ENCODE measurements at regions not wholly inside any gene's neighbourhood (a gene's known extent, or its start where the extent isn't known, plus 50 kb on each side); places are given as distances from the start of the nearest gene placed in this dataset.
A peak's percentile ranks its signal among the peaks of the same experiment; 100 is the strongest.

GRCh38 chr2:186276909-186277308 lies 209.2 kb upstream of the ZC3H15 start:
- Mint-ChIP-seq H3K27ac (peak overlapping the region; percentile 11; the same call in 1 of the 2 replicates), H3K4me1 (peaks cover 25% of the 10 kb centered on the region), H3K36me3 (peaks cover 24% of the 10 kb centered on the region), H3K27me3 (ENCODE audit: low read depth) (no peaks in the 10 kb centered on the region), H3K9me3 (peaks cover 29% of the 10 kb centered on the region), H3K4me3 (no peak overlapping the region)
- POLR2A ChIA-PET: no interaction called here
- DNase-seq (ENCODE audit: low spot score) (no peak), ATAC-seq (no peak)
- TF ChIP-seq CDX4 (CRISPR knock-in tag; IDR thresholded peaks at IDR 0.05; ENCODE audit: borderline replicate concordance) (no peak), STAT6 (CRISPR knock-in tag; conservative IDR thresholded peaks at IDR 0.05; ENCODE audit: low read depth) (no peak), AFF4 (CRISPR knock-in tag; IDR thresholded peaks at IDR 0.05; ENCODE audit: borderline replicate concordance) (no peak)
- CTCF ChIA-PET: no interaction called here

- H3K4me3 Mint-ChIP-seq: no peak overlapping the region
- no peak overlapping the region for H3K27ac Mint-ChIP-seq
- DNase-seq (ENCODE audit: low spot score): no peak
- no peaks in the 10 kb centered on the region for H3K27me3 Mint-ChIP-seq (ENCODE audit: low read depth)
- POLR2A ChIA-PET: no interaction called here
- no peak for ATAC-seq
- TF ChIP-seq NR3C1 (CRISPR knock-in tag; conservative IDR thresholded peaks at IDR 0.05; ENCODE audit: low read depth) (no peak), E2F5 (CRISPR knock-in tag; IDR thresholded peaks at IDR 0.05) (no peak), ARID4B (CRISPR knock-in tag; IDR thresholded peaks at IDR 0.05; ENCODE audit: borderline replicate concordance) (no peak), SMAD3 (CRISPR knock-in tag; IDR thresholded peaks at IDR 0.05; ENCODE audit: borderline replicate concordance) (no peak), KAT7 (CRISPR knock-in tag; IDR thresholded peaks at IDR 0.05; ENCODE audit: borderline replicate concordance) (no peak), SOX15 (CRISPR knock-in tag; IDR thresholded peaks at IDR 0.05) (no peak), CDX4 (CRISPR knock-in tag; IDR thresholded peaks at IDR 0.05; ENCODE audit: borderline replicate concordance) (no peak), FOXJ3 (CRISPR knock-in tag; IDR thresholded peaks at IDR 0.05; ENCODE audit: borderline replicate concordance) (no peak), ELF4 (CRISPR knock-in tag; IDR thresholded peaks at IDR 0.05; ENCODE audit: low read depth) (no peak), FOXP1 (CRISPR knock-in tag; IDR thresholded peaks at IDR 0.05; ENCODE audit: borderline replicate concordance) (no peak), ATF6 (CRISPR knock-in tag; IDR thresholded peaks at IDR 0.05) (no peak), ZNF138 (CRISPR knock-in tag; conservative IDR thresholded peaks at IDR 0.05) (no peak), ZNF423 (CRISPR knock-in tag; IDR thresholded peaks at IDR 0.05) (no peak), ZNF317 (CRISPR knock-in tag; IDR thresholded peaks at IDR 0.05; ENCODE audit: borderline replicate concordance, low read depth) (no peak), MLX (CRISPR knock-in tag; IDR thresholded peaks at IDR 0.05) (no peak), TP53 (CRISPR knock-in tag; IDR thresholded peaks at IDR 0.05) (no peak)
- CTCF ChIA-PET: no interaction called here
- peaks cover 17% of the 10 kb centered on the region for H3K4me1 Mint-ChIP-seq
- peaks cover 15% of the 10 kb centered on the region; the same call in 1 of the 2 replicates for H3K36me3 Mint-ChIP-seq
- H3K9me3 Mint-ChIP-seq: peaks cover 17% of the 10 kb centered on the region
Measured at GRCh38 chr2:186281726-186282125, 204.3 kb upstream of the ZC3H15 start.

All from WTC11 (cell line).